GM18505 (cell line): ENCODE measurements at regions not wholly inside any gene's neighbourhood (a gene's known extent, or its start where the extent isn't known, plus 50 kb on each side); places are given as distances from the start of the nearest gene placed in this dataset.

Experiments
- ATAC-seq: cut with Tn5 transposase; IDR thresholded peaks from one replicate; pipeline ENCODE4 v1.9.1; 2021; ENCODE audit not compliant: unreplicated experiment
- POLR2A ChIP-seq: IDR thresholded peaks from 4 replicates; pipeline ENCODE4 v1.6.1; 2011; ENCODE audit warnings: borderline replicate concordance; ENCODE audit not compliant: insufficient read depth, insufficient read length; ENCODE audit errors: extremely low read depth

DNA sequence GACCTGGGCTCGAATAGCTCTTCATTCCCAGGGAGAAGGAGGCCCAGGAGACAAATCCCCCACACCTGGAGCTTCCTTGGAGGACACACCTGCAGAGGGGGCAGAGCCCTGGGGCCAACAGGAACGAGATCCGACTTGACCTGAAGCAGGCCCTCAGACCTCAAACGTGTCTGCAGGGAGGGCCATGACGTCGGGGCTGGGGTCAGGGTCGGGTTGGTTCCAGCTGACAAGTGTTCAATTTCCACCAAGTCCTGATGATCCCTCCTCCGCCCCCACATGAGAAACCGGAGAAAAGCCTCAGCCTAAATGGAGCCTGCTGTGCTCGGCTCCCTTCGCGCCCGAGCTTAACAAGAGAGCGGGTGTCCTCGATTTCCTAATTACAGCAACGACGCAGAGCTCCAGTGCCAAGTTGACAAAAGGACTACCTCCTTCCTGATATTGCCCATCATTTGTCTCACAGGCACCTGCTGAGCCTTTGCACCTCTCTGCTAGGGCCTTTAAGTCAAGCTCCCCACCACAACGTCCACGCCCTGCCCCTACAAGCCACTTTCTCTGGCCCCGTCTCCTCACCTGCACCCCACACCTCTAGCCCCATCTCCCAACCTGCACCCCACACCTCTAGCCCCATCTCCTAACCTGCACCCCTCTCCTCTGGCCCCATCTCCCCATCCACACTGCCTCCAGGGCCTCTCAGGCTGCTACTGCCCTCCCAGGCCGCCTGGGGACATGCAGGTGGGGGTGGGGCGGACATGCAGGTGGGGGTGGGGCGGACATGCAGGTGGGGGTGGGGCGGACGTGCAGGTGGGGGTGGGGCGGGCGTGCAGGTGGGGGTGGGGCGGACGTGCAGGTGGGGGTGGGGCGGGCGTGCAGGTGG lies 519.4 kb downstream of the GLRX3 start:
- TF ChIP-seq POLR2A, result no peak
- ATAC-seq, result no peak

DNA sequence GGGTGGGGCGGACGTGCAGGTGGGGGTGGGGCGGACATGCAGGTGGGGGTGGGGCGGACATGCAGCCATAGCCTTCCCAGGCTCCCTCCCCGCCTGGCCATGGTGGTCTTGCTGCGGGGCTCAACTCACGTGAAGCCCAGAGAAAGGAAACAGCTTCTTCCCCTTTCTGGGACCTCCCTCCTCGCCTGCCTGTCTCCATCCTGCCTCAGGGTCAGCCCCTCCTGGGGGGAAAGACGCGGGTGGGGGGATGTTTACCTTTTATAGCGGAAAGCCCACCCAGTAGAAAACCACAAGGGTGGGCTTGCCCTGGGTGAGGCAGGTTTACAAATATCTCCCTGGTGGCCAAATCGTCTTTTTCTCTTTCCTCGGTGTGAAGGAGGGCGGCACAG lies 520.0 kb downstream of the GLRX3 start:
- ATAC-seq, result no peak

DNA sequence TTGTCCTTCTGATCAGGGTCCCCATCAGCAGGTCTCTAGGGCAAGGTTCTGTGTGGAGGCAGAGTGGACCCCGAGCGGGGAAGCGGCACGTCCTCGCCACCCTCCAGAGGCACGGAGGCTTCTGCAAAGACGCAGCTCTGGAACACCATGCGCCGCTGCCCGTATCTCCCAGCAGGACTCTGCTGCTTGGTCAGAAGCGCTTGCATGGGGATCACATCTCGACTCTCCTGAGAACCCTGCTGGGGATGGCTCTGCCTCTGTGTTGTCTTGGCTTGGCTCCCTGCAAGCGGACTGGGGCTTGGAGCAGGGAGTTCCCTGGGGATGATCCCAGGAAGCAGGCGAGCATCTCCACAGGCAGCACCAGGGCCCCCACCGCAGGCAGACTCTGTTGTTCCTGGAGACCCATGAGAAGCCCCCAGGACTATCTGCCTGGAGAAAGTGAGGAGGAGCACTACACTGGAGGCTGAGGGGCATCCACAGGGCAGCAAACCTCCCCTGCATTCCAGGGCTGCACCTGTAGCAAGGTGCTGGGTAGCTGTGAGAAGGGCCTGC lies 520.5 kb downstream of the GLRX3 start:
- no peak for TF ChIP-seq POLR2A
- ATAC-seq, result no peak

More for the DNA sequence above, 520.0 kb downstream of the GLRX3 start:
- TF ChIP-seq POLR2A, result no peak

DNA sequence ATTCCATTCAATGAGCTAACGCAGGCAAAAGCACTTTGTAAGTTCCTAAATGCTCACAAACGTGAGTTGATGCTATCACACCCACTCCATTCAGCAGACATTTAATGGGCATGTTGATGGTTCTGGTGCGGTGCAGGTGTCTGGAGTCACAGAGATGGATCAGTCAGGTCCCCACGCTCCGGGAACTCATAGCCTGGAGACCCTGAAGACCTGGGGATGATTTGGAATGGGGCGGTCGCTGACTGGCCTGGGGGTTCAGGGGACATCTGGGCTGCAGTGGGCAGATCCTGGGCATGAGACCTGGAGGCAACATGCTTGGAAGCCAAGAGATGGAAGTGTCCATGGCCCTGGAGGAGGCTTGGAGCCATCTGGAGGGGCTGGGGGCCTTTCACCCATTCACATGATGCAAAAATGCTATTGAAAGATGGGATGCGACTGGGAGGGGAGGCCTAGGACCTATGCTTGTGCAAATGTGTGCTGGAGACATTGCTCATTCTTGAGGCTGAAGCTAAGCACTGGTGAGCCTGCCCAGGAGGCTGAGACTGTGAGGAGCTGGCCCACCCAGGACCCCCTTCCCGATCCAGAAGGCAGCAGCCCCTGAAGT lies 522.6 kb downstream of the GLRX3 start:
- TF ChIP-seq POLR2A, result no peak
- ATAC-seq, result no peak

DNA sequence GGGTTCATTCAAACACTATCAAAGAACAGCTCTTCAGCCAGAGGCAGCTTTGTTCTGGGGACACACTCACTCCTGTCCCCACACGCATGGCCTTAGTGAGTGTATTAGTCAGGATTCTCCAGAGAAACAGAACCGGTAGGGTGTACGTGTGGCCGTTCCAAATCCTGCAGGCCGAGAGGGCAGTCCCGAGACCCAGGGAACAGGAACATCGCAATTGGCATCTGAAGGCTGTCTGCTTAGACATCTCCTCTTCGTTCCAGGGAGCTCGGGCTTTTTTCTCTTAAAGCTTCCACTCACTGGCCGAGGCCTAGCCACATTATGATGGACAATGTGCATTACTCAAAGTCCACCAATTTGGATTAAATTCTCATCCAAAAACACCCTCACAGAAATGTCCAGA lies 523.3 kb downstream of the GLRX3 start:
- ATAC-seq, result no peak
- no peak for TF ChIP-seq POLR2A

DNA sequence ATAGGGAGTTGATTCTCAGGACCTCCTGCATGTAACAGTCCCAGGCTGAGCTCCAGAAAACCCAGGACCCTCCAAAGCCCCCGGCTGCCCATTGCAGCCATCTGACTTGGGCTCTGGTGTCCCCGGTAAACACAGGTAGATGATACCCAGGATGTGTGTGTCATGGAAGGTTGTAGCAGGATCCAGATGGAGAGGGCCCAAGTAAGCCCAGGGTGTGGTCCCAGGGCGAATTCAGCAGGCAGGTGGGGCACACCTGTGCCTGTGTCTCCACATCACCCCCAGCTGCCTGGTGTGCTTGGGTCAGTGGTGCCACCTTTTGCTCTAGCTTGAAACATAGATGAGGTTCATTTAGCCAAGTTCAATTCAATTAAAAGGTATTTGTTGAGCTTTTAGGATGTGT lies 524.1 kb downstream of the GLRX3 start:
- no peak for TF ChIP-seq POLR2A
- ATAC-seq, result no peak

DNA sequence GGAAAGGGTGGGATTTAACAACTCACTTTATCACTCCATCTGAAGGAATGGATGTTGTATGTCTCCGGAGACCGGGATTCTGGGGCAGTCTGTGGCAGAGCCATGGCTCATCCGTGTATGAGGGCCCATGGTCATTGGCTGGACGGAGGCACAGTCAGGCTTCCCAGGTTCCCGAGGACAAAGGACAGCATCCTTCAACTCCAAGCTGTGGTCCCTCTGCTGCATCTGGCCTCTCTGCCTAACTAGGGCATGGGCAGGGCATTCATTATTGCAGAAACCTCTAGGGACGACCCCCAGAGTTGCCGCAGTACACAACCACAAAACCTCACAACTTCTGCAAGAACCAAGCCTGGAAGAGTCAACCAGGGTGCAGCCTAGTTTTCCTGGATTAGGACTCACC lies 525.2 kb downstream of the GLRX3 start:
- ATAC-seq, result no peak
- TF ChIP-seq POLR2A, result no peak

DNA sequence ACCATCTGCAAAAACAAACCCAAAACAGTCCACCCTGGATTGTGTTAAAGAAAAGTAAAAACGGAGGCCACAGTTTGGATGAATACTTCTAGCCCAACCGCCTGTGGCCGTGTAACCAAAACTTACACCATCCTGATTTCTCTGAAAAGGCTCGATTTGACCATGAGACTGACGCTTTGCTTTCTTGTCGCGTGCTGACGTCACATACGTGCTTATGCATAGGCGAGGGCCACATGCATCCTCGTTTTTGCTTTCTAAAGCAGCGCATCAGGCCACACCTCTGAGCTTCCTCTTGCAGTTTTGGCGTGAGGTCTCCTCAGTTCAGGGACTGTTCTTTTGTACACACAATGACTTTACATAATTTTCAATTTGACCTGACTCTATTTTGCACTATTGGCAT lies 526.6 kb downstream of the GLRX3 start:
- ATAC-seq, result no peak
- no peak for TF ChIP-seq POLR2A

DNA sequence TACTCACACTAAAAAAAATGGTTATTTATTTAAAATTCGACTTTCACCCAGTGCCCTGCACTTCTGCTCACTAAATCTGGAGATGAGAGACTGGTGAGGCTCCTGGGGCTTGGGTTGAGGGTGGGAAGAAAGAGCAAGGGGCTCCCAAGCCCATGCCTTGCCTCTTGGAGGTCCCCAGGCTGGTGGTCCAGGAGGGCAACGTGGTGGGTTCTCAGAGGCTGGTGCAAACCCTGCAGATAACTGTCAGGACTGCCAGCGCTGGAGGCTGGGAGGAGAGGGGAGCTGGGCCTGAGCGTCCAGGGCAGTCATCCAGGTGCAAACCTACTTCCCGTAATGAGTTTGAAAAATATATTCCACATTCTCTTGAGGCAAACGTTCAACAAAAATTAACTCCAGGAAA lies 528.3 kb downstream of the GLRX3 start:
- no peak for ATAC-seq
- no peak for TF ChIP-seq POLR2A

DNA sequence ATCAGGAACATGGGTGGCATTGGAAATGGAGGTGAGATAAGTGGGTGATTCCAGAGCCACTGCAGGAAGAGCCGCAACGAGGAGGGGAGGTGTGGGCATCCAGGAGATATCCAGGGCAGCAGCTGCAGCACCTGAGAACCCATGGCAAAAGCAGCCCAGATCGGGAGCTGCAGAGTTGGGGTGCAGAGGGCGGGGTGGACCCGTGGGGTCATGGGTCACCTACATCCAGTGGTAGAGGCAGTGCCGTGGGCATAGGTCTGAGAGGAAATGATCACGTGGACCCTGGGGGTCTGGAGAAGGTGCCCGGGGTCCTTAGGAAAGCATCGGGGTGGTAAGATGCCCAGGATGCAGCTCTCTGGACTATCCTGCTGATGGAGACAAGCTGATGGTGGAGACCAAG lies 530.0 kb downstream of the GLRX3 start:
- ATAC-seq, result no peak
- TF ChIP-seq POLR2A, result no peak

DNA sequence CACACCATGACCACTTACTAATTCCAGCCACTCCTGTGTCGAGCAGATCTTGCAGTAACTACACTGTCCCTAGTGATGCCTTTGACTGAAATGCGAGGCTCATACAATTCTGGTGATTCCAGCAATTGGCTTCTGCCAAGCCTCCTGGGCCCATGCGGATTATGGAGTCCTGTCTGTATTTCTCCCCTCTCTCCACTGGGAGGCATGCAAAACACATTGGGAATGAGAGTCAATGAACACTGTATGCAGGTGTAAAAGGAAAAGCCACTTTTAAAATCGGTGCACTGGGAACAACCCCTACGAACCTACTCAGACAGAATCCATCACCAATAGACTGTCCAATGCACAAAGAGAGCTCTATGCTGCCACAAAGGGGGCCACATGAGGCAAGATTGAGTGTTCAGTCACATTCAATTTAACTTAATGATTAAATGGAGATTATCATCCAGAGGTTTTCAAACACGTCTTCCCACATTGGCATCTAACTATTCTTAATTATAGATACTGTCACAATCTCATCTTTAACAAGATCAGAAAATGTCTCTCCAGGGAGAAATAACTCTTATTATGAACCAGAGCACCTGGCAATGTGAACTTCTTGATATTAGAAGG lies 550.6 kb downstream of the GLRX3 start:
- no peak for ATAC-seq
- no peak for TF ChIP-seq POLR2A

DNA sequence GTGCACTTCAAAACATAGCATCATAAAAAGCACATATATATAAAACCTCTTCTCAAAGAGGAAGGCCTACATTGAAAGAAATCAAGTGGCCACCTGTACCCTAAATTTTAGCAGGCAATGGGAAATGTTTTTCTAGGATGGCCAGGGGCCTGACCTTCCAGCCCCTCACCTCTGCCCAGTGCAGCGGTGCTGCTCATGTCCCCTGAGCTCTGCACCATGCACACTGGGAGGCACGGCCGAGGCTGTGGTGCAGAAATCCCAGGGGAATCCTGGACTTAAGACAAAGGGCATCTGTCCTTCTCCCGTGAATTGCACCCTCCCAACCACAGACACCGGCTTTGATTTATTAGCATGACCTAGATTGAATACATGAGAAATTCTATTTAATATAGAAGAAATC lies 551.4 kb downstream of the GLRX3 start:
- no peak for ATAC-seq
- no peak for TF ChIP-seq POLR2A

DNA sequence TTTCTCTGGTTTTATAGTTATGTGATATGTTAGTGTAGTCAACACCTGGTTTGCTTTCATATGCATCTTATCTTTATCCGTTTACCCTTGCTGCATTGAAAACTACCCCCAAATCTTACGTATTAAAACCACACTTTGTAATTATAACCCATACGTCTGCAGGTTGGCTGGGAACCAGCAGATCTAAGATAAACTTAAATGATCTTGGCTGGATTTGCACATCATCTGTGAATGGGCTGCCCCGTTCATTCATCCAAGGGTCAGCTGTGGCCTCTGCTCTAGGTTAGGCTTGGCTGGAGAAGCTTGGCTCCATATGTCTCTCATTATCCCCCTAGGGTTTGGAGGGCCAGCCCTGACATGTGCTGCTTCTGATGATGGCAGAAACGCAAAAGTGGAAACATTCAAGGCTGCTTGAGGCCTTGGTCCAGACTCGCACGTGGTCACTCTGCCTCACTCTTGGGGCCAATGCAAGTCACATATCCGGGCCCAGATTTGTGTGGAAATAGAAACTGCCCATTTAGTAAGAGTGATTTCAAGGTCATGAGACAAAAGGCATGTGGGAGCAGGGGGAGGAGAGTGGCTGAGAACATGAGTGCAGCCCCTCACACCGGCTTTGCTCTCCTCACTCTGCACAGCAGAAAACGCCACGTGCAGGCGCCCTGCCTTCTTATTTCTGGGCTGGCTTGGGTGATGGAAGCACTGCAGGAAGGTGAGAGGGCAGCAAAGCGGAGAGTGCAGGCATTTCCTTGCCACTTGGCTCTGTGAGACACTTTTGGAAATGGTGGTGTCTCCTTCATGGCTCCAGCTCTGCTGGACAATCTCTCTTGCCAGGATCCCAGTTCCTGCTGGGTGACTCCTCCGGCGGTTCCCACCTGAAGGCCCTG lies 553.8 kb downstream of the GLRX3 start:
- no peak for TF ChIP-seq POLR2A
- ATAC-seq, result no peak

DNA sequence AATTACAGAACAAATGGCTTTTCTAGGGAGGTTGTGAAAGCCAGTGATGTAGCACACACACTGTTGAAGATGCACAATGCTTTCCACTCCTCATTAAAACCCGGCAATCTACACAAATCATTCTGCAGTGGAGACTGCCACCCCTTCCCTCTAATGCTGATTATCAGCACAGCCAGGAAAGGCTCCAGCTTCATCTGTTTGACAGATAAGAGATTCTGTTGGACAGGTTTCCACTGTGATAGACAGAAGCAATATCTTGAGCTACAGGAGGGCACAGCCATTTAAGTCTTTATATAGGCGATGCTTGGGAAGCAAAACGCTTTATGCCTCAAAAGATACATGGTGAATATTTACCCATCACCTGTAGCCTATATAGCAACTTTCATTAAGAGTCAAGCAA lies 555.6 kb downstream of the GLRX3 start:
- TF ChIP-seq POLR2A, result no peak
- no peak for ATAC-seq

DNA sequence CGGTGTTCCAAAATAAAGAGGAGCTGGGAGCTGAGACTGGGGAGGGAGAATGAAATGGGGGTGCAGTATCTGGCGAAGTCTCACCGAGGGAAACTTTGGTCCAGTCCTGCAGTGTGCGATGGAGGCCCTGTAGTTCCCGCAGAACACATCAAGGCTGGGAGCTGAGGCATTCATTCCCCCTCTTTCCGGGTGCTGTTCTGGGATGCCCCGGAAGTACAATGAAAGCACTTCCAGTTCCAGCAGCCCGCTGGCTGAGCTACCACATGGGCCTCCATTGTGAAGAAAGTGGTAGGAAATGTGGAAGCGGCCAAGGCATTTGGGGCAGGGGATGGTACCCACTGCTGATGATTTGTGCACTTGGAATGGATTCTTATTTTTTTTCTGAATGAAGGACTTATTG lies 560.7 kb downstream of the GLRX3 start:
- no peak for TF ChIP-seq POLR2A
- no peak for ATAC-seq
